Sigmoid colon (tissue), 6 donors: ENCODE measurements at regions not wholly inside any gene's neighbourhood (a gene's known extent, or its start where the extent isn't known, plus 50 kb on each side); places are given as distances from the start of the nearest gene placed in this dataset.

Experiments
- DNase-seq: peaks from one replicate; pipeline ENCODE4 v3.0.0-alpha.2; 2019
- H3K27ac ChIP-seq, 4 donors: fragments of 200-600 bp; sonication (generic); one replicate each; pipeline ENCODE4 v1.5.1; 2016 to 2019; ENCODE audit warnings: mild to moderate bottlenecking in 1 of 4
- H3K27me3 ChIP-seq, 3 donors: fragments of 200-600 bp; sonication (generic); one replicate each; pipeline ENCODE4 v1.5.1; 2019; ENCODE audit warnings: mild to moderate bottlenecking in 1 of 3
- H3K36me3 ChIP-seq, 4 donors: fragments of 200-600 bp; sonication (generic); one replicate each; pipeline ENCODE4 v1.5.1; 2016 to 2019
- H3K4me1 ChIP-seq, 4 donors: fragments of 200-600 bp; sonication (generic); one replicate each; pipeline ENCODE4 v1.5.1; 2017 to 2019
- H3K4me3 ChIP-seq, 4 donors: fragments of 200-600 bp; sonication (generic); one replicate each; pipeline ENCODE4 v1.5.1; 2017 to 2019; ENCODE audit warnings: mild to moderate bottlenecking in 2 of 4, moderate library complexity in 1 of 4
- H3K9me3 ChIP-seq, 4 donors: fragments of 200-600 bp in 3 of 4; sonication (generic) in 3 of 4; one replicate each; pipeline versions ENCODE4 v1.5.1 to v1.6.1; 2013 to 2019
- CTCF ChIP-seq, 4 experiments: fragments of 450-650 bp in 3 of 4; fragments of 200-600 bp in 1 of 4; IDR thresholded peaks; one replicate each; pipeline ENCODE4 v1.5.1; 2016 to 2019; ENCODE audit warnings: antibody characterized with exemption in 4 of 4, mild to moderate bottlenecking in 3 of 4, moderate library complexity in 2 of 4
- EP300 ChIP-seq, 4 donors: sonication (generic); formaldehyde crosslinking; IDR thresholded peaks; one replicate each; pipeline ENCODE4 v1.6.1; 2017; ENCODE audit warnings: antibody characterized with exemption in 4 of 4
- POLR2A ChIP-seq, 2 donors: fragments of 450-650 bp; IDR thresholded peaks; one replicate each; pipeline ENCODE4 v1.6.1; 2016; ENCODE audit warnings: antibody characterized with exemption in 2 of 2, mild to moderate bottlenecking in 2 of 2, moderate library complexity in 2 of 2
- POLR2AphosphoS5 ChIP-seq, 4 donors: sonication (generic); formaldehyde crosslinking; IDR thresholded peaks; one replicate each; pipeline ENCODE4 v1.6.1; 2017; ENCODE audit warnings: antibody characterized with exemption in 4 of 4
- WGBS, 2 donors: extraction: QIAGEN DNeasy Blood & Tissue Kit; methylation state at CpG; one replicate each; pipeline ENCODE4 v1.1.7; 2013; 5-methylcytosine and 5-hydroxymethylcytosine counted together
- intact Hi-C: fragments of 100-400 bp; cut with DNase I; formaldehyde crosslinking; loops from one replicate; pipeline ENCODE4 v1.15.1; 2023
- donor health status: healthy with polysubstance abuse.
- donor health status: healthy.

GRCh38 chr5:99808657-99809230 is 726.4 kb upstream of the FAM174A start:
- Histone ChIP-seq H3K9me3 (no peaks in the 10 kb centered on the region), H3K36me3 (no peaks in the 10 kb centered on the region), H3K4me1 (no peaks in the 10 kb centered on the region), H3K4me3 (no peak overlapping the region), H3K27me3 (no peaks in the 10 kb centered on the region), H3K27ac (no peak overlapping the region)
- WGBS, 2 donors = 54 to 69% methylated on average over 3 of the region's 3 CpGs
- no peak for DNase-seq
- intact Hi-C loops = no loop called here
- TF ChIP-seq POLR2A (IDR thresholded peaks at IDR 0.05) = no peak
- TF ChIP-seq POLR2AphosphoS5 (IDR thresholded peaks at IDR 0.05) = no peak
- no peak for TF ChIP-seq CTCF (IDR thresholded peaks at IDR 0.05)
- no peak for TF ChIP-seq EP300 (IDR thresholded peaks at IDR 0.05)

- no peaks in the 10 kb centered on the region for H3K4me1 ChIP-seq
These were observed 727.8 kb upstream of the FAM174A start for GRCh38 chr5:99807346-99807745.

GRCh38 chr5:99795031-99795430 is 740.1 kb upstream of the FAM174A start:
- DNase-seq = no peak
- H3K36me3 ChIP-seq = no peaks in the 10 kb centered on the region
- WGBS, 2 donors = 38 to 73% methylated on average over 2 of the region's 2 CpGs
- H3K27ac ChIP-seq = no peak overlapping the region
- TF ChIP-seq CTCF (IDR thresholded peaks at IDR 0.05) = no peak
- TF ChIP-seq EP300 (IDR thresholded peaks at IDR 0.05) = no peak
- TF ChIP-seq POLR2A (IDR thresholded peaks at IDR 0.05) = no peak
- TF ChIP-seq POLR2AphosphoS5 (IDR thresholded peaks at IDR 0.05) = no peak
- H3K4me1 ChIP-seq = no peaks in the 10 kb centered on the region
- H3K4me3 ChIP-seq = no peak overlapping the region
- H3K9me3 ChIP-seq = no peaks in the 10 kb centered on the region
- intact Hi-C loops = no loop called here
- H3K27me3 ChIP-seq = no peaks in the 10 kb centered on the region

More at GRCh38 chr5:99807346-99807745, 727.8 kb upstream of the FAM174A start:
- no peaks in the 10 kb centered on the region for H3K36me3 ChIP-seq
- H3K27ac ChIP-seq = no peak overlapping the region
- no peaks in the 10 kb centered on the region for H3K27me3 ChIP-seq
- no peaks in the 10 kb centered on the region for H3K9me3 ChIP-seq
- TF ChIP-seq POLR2A (IDR thresholded peaks at IDR 0.05) (no peak), EP300 (IDR thresholded peaks at IDR 0.05) (no peak), CTCF (IDR thresholded peaks at IDR 0.05) (no peak), POLR2AphosphoS5 (IDR thresholded peaks at IDR 0.05) (no peak)
- no peak overlapping the region for H3K4me3 ChIP-seq
- no peak for DNase-seq
- intact Hi-C loops = no loop called here

GRCh38 chr5:99788482-99788881 is 746.7 kb upstream of the FAM174A start:
- no peak for TF ChIP-seq EP300 (IDR thresholded peaks at IDR 0.05)
- no peak for TF ChIP-seq POLR2A (IDR thresholded peaks at IDR 0.05)
- TF ChIP-seq CTCF (IDR thresholded peaks at IDR 0.05) = no peak
- TF ChIP-seq POLR2AphosphoS5 (IDR thresholded peaks at IDR 0.05) = no peak
- no peaks in the 10 kb centered on the region for H3K4me1 ChIP-seq
- no peaks in the 10 kb centered on the region for H3K9me3 ChIP-seq
- no peaks in the 10 kb centered on the region for H3K27me3 ChIP-seq
- H3K36me3 ChIP-seq = no peaks in the 10 kb centered on the region
- intact Hi-C loops = no loop called here
- WGBS, 2 donors = 47 to 95% methylated on average over 2 of the region's 2 CpGs
- H3K4me3 ChIP-seq = no peak overlapping the region
- no peak for DNase-seq
- H3K27ac ChIP-seq = no peak overlapping the region

GRCh38 chr5:99775189-99775588 is 760.0 kb upstream of the FAM174A start:
- TF ChIP-seq EP300 (IDR thresholded peaks at IDR 0.05) (no peak), POLR2AphosphoS5 (IDR thresholded peaks at IDR 0.05) (no peak), POLR2A (IDR thresholded peaks at IDR 0.05) (no peak), CTCF (IDR thresholded peaks at IDR 0.05) (no peak)
- Histone ChIP-seq H3K4me3 (no peak overlapping the region), H3K4me1 (no peaks in the 10 kb centered on the region), H3K36me3 (no peaks in the 10 kb centered on the region), H3K27me3 (no peaks in the 10 kb centered on the region), H3K9me3 (no peaks in the 10 kb centered on the region), H3K27ac (no peak overlapping the region)
- WGBS, 2 donors = 56 to 67% methylated on average over 3 of the region's 3 CpGs
- intact Hi-C loops = no loop called here
- no peak for DNase-seq
